GM12891 (cell line): ENCODE measurements at regions not wholly inside any gene's neighbourhood (a gene's known extent, or its start where the extent isn't known, plus 50 kb on each side); places are given as distances from the start of the nearest gene placed in this dataset.

ENCODE experiments used
- PAX5 ChIP-seq: IDR thresholded peaks from 2 replicates; pipeline ENCODE4 v1.6.1; 2011; ENCODE audit warnings: low read length, moderate library complexity, mild to moderate bottlenecking; ENCODE audit not compliant: insufficient read depth, severe bottlenecking
- POLR2A ChIP-seq: IDR thresholded peaks from 2 replicates; pipeline ENCODE4 v1.6.1; 2011; ENCODE audit warnings: low read depth, low read length, control low read depth
- POLR2AphosphoS5 ChIP-seq: IDR thresholded peaks from 2 replicates; pipeline ENCODE4 v1.6.1; 2011; ENCODE audit warnings: low read depth, low read length, control low read depth
- TAF1 ChIP-seq: IDR thresholded peaks from 2 replicates; pipeline ENCODE4 v1.6.1; 2011; ENCODE audit warnings: low read depth, low read length, control low read depth

GRCh38 chr2:183630964-183631363 is 506.7 kb downstream of the NUP35 start:
- TF ChIP-seq POLR2AphosphoS5 (no peak), POLR2A (no peak), TAF1 (no peak), PAX5 (no peak)
